ENCODE measurements at regions not wholly inside any gene's neighbourhood (a gene's known extent, or its start where the extent isn't known, plus 50 kb on each side); places are given as distances from the start of the nearest gene placed in this dataset.

DNA sequence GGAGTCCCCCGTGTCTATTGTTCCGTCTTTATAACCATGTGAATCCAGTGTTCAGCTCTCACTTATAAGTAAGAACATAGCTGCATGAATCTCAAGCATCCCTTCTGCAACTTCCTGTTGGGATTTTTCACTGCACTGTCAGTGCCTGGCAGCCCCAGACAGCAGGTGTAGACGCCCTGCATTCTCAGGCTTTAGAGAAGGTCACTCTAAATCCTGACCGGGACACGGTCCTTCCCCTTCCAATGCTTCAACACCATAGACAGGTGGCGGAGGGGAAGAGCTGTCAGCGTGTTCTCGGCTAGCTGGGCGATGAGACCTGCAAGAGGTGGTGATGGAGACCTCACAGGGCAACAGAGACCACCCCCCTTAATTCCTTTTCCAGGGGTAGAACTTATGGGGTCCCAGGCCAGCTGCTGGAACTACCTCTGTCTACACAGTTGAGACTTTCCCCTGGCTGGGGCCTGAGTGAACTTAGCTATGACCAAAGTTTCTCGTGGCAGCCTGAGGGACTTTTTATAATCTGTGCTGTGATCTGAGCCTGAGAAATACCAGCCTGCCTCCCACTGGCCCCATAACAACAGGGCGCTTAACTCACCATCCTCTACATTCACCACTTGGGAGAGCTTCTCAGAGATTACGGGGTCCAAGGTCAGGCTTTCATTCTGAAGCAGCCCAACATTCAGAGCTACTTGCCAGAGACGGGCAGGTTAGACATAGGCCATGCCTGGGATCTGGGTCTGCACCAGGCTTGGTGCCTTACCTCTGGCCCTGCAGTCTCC lies 143.2 kb upstream of the TNRC6C start:
- DNase-seq (ENCODE audit: low spot score), result no peak

DNA sequence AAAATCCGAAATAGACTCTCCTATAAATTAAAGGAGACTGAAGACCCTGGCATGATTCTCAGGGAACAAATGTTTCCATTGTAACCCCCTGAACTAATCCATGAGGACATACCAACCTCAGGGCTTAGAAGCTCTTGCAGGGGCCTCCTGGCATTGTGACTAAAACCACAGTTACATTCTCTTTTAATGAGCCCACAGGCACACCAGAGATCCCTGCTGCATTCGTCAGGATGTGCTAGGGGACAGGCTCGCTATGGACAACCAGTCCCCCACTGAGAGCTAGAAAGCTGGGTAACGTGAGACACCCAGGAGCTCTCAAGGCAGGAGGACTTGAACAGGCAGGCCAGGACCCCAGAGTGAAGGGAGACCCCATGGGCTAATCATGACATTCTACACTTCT lies 140.6 kb upstream of the TNRC6C start:
- DNase-seq (ENCODE audit: low spot score), result no peak
- in situ Hi-C loops (cut with HindIII; ENCODE audit: low sequenced_read_pairs), result no loop called here

More for the DNA sequence above, 143.2 kb upstream of the TNRC6C start:
- in situ Hi-C loops (cut with HindIII; ENCODE audit: low sequenced_read_pairs), result no loop called here

DNA sequence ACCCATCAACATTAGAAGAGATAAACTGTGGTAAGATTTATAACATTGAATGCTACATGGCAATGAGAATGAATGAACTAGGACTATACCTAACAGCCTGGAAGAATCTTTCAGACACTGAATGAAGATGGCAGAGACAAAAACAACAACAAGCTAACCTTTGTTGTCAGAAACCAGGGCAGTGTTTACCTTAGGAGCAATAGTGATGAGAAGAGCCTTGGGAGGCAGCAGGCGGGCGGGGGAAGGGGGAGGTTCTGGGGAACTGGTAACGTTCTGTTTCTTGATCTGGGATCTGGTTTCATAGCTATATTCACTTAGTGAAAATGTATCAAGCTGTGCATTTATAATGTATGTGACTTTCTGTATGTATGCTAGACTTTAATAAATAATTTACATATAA lies 139.0 kb upstream of the TNRC6C start:
- no peak for DNase-seq (ENCODE audit: low spot score)
- in situ Hi-C loops (cut with HindIII; ENCODE audit: low sequenced_read_pairs), result no loop called here

DNA sequence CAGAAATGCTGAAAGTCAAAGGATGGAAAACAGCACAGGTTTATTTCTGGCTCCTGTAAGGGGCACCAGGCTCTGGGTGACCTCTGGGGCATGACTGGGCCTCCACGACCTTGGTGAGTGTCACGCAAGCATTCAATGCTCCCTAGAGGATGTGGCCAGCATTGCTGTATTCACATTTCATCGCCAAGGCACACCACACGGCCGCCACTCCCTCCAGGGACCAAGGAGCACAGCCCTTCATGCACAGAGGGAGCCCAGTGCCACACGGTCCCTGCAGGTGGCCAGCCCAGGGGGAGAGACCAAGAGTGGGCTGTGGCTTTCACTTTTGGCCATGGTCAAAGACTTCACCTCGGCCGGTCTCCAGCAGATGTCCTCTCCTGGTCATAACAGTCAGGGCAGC lies 137.4 kb upstream of the TNRC6C start:
- in situ Hi-C loops (cut with HindIII; ENCODE audit: low sequenced_read_pairs), result no loop called here
- DNase-seq (ENCODE audit: low spot score), result no peak

DNA sequence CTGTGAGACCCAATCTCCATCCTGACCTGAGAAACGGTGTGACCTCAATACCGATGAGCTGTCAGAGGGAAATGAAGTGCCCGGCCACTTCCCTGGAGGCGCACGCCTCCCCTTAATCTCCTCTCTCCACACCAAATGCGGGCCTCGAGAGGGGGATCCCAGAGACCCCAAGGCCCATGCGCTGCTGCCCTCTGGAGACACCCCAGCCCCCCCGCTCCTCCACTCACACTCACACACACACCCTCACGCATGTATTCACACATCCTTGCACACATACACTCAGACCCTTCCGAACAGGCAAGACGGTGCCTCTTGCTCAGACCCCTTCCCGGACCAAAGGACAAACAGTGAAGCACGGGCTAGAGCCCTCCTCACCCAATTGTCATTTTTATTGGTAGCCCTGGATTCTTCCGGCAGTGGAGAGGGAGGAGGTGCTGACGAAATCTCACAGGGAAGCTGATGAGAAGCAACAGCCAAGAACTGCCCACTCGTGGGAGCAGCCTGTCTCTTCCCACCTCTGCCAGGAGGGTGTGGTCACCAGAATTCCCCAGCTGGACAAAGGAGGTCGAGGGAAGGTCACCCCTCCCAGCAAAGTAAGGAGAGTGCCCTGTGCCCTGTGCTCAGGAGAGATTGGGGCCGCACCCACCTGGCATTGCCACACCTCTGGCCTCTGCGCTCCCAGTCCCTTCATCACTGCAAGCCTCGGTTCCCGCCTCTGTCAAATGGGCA lies 136.0 kb upstream of the TNRC6C start:
- in situ Hi-C loops (cut with HindIII; ENCODE audit: low sequenced_read_pairs), result no loop called here
- DNase-seq (ENCODE audit: low spot score), result no peak

DNA sequence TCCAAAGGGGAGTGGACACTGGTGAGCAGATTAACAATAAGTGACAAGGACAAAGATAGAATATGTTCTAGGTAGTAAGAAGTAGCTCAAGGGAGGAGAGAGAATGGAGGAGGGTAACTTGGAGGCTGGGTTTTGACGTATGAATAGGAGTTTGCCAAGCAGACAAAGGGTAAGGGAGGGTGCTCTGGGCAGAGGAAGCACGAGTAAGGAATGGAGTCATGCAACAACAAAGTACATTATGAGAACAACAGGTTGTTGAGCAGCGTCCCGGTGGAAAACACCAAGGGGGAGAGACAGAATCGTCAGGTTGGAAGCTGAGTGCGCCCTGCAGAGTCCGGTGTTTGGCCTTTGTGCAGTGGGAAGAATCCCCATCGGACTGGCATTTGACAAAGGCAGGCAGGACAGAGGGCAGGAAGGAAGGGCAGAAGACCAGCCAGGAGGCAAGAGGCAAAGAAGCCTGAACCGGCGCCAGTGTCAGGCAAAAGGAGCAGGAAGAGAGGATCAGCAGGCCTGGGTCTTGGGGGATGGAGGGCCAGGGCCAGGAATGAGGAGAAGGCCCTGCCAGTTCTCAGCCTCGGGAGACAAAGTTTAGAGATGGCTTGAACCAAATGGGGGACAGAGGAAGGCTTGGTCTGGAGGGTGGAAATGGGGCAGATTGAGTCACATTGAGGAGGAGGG lies 134.3 kb upstream of the TNRC6C start:
- in situ Hi-C loops (cut with HindIII; ENCODE audit: low sequenced_read_pairs), result no loop called here
- DNase-seq (ENCODE audit: low spot score), result no peak

DNA sequence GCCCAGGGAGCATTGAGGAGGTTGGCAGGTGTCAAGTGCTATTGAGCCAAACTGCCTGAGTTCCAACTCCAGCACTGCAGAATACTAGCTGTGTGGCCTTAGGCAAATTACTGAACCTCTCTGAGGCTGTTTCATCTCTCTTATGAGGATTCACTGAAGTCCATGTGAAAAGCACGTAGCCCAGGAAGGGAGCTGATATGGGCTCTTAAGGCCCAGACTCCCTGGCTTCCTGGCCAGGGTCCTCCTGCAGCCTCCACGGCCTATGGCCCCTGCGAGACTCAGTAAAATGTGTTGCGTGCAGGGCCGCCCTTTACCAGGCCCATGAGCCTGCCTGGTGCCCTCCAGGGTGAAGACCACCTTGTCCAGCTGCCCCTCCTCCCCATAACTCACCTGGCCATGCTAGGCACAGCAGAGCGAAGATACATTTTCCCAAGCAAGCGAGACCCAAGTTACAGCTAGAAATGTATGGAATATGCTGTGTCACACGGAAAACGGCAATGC lies 133.7 kb upstream of the TNRC6C start:
- no peak for DNase-seq (ENCODE audit: low spot score)
- in situ Hi-C loops (cut with HindIII; ENCODE audit: low sequenced_read_pairs), result no loop called here

DNA sequence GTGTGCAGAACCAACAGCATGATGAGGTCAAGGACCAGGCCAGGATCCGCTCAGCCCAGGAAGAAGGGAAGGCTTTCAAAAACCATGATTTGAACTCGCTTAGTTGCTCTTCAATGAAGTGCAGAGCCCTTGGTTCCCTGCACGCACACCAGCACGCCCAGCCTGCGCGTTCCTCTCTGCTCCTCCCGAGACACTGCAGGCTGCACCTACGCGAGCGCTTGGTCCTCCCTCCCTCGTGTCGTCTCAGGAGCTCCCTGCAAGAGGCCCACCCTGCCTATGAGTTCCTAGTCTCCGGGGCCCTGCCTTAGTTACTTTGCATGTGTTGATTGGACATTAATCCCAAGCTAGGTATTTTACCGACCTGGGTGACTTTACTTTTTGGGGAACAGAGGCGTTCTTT lies 132.9 kb upstream of the TNRC6C start:
- in situ Hi-C loops (cut with HindIII; ENCODE audit: low sequenced_read_pairs), result no loop called here
- DNase-seq (ENCODE audit: low spot score), result no peak

DNA sequence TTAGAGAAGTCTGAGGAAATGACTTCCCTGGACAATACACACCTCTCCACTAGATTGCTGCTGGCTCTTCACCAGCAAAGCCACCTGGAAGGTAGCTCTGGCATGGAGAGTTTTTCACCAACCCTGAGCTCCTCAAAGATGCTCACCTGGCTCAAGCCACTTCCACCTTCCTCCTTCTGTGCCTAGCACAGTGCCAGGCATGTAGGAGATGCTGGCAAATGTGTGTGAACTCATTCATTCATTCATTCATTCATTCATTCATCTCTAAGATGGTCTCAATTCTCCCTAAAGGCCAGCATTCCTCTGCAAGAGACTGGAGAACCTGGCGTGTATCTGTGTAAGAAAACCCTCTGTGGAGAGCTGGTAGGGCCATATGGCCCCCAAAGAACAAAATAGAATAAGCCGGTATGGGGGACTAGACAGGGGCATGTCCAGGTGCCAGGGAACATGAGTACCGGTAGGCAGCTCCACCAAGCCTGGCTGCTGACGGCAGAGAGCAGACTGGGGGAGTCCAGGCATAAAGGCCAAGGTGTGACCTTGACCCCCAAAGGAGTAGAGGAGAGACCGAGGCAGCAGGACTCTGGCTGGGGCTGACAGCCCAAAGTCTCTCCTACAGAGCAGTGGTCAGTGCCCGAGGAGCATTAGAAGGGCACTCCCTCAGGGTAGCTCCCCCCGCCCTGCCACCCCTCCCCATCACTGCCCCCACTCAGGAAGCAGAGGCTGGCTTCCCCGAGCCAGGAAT lies 132.2 kb upstream of the TNRC6C start:
- no peak for DNase-seq (ENCODE audit: low spot score)
- in situ Hi-C loops (cut with HindIII; ENCODE audit: low sequenced_read_pairs), result no loop called here

DNA sequence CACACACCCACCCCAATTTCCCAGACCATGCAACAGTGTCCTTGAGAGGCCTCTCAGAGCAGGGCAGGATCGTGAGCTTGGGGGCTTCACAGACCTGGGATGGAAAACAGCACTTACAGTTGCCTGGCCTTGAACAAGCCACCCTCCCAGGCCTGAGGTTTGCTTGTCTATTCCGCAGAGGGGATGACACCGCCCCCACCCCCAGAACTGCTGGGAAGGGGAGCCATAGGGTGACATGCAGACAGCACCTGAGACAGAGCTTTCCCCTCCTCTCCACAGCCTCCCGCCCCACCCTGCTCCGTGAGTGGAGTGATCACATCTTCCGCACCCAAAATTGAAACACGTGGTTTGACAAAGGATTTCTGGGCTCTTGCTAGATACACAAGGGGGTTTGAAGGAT lies 131.5 kb upstream of the TNRC6C start:
- in situ Hi-C loops (cut with HindIII; ENCODE audit: low sequenced_read_pairs), result no loop called here
- no peak for DNase-seq (ENCODE audit: low spot score)

DNA sequence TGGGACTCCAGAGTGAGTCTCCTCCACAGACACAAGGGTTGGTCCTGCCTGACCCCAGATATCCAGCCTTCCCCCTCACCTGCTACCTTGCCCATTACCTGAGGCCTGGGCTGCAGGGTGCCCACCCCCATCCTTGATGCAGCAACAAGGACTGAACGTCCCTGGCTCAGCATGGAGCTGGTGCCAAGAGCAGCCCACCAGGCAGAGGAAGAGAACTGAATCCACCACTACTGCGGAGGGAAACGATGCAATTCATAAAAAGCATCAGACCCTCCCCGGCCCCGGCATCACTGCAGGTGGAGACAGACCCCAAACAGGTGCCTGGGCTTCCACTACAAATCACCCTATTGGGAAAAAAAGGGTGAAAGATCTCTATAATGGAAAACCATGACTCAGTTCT lies 131.0 kb upstream of the TNRC6C start:
- in situ Hi-C loops (cut with HindIII; ENCODE audit: low sequenced_read_pairs), result no loop called here
- DNase-seq (ENCODE audit: low spot score), result no peak

DNA sequence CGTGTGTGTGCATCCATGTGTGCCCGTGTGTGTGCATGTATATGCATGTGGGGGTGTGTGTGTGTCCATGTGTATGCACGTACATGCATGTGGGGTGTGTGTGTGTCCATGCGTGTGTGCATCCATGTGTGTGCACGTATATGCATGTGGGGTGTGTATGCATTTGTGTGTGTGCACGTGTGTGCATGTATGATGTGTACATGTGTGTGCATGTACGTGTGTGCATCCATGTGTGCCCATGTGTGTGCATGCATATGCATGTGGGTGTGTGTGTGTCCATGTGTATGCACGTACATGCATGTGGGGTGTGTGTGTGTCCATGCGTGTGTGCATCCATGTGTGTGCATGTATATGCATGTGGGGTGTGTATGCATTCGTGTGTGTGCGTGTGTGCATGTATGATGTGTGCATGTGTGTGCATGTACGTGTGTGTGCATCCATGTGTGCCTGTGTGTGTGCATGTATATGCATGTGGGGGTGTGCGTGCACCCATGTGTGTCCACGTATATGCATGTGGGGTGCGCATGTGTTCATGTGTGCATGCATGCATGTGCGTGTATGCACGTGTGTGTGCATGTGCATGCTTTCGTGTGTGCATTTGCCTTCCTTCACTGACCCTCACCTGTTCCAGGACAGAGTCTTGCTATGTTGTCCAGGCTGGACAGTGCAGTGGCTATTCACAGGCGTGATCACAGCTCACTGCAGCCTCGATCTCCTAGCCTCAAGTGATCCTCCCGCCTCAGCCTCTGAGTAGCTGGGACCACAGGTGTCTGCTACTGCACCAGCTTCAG lies 129.6 kb upstream of the TNRC6C start:
- in situ Hi-C loops (cut with HindIII; ENCODE audit: low sequenced_read_pairs), result no loop called here
- no peak for DNase-seq (ENCODE audit: low spot score)

DNA sequence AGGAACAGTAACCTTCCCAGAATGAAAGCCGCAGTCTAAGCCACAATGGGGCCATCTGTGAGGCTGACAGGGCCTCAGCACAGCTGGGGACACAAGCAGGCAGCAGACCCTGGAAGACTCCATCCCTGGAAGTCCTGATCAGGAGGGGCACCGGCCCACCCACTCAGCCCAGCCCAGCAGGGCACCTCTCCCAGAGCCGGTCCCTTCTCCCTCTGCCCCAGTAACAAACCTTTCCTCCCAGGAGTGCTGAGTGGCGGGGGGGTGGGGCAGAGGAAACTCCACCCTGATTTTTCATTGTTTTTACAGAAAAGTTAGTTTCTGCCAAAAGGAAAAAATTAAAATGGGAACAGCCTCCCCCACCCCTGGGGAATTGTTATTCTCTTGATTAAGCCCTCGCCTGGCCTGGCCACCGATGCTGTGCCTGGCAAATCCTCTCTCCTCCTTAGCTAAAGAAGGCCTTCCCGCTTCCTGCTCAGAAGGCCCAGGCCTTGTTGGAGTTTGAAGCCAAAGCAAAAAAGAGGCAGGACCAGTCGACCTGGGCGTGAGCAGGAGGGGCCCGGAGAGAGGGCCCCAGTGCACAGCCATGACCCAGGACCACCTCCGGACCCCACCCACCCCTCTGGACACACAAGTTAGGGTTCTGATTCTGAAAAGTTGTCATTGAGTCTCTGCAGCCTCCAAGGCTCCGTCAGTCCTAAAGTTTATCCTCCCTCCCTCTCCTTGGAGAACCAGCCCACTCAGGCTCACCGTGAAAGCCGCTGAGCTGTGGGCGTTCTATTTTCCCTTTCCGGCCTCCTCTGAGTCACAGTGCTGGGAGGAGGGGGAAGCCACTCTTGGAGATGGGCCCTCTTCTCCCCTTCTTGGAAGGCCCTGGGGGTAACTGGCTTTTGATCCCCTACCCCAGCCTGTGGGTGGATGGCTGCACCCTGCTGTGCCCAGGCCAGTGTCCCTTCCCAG lies 128.4 kb upstream of the TNRC6C start:
- in situ Hi-C loops (cut with HindIII; ENCODE audit: low sequenced_read_pairs), result no loop called here
- no peak for DNase-seq (ENCODE audit: low spot score)

DNA sequence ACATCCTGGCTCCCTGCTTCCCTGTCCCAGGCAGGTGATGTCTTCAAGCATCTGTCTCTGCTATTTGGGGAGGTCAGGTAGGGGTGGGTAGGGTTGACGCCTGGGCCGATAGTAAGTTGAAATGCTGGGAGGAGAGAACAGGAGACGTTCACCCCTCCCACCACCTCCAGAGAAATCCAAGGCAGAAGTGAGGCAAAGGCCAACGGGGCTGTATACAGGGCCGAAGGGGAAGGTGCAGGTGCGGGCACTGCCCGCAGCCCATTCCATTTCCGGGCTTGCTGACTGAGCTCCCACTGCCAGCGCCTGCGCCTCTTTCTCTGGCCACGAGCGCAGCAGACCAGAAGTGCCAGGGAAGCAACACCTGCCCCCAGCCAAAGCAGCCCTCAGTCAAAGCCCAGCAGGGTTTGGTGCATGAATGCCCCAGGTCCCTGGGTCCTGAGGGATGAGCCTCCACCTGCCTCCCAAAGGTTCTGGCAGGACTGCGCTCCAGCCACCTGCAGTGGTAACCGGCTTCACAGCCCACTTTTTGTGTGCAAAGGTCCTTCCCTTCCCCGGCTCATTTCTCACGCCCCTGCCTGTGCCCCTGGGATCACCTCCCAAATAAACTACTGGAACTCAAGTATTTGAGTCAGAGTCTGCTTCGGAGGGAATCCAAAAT lies 127.6 kb upstream of the TNRC6C start:
- DNase-seq (ENCODE audit: low spot score), result no peak
- in situ Hi-C loops (cut with HindIII; ENCODE audit: low sequenced_read_pairs), result no loop called here

DNA sequence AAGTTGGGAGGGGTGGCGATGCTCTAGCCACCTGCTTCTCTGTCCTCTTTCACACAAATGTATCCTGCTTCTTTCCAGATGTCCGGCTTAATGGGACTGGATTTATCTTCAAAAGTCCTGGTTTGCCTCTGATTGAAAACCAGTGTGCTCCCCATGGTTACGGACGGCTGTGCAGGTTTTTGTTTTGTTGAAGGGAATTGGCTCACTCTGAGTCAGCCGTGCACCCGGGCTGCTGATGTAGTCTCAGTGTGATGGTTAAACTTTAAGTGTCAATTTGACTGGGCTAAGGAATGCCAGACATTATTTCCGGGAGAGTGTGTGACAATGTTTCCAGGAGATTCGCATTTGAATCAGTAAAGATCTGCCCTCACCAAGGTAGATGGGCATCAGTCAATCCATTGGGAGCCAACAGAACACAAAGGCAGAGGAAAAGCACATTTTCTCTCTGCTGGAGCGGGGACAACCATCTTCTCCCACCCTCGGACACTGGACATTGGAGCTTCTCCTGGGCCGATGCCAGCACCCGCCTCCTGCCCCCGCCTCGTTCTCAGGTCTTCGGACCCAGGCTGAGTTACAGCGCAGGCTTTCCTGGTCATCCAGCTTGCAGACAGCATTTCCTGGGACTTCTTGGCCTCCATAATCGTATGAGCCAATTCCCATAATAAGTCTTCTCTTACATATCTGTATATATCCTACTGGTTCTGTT lies 126.9 kb upstream of the TNRC6C start:
- no peak for DNase-seq (ENCODE audit: low spot score)

DNA sequence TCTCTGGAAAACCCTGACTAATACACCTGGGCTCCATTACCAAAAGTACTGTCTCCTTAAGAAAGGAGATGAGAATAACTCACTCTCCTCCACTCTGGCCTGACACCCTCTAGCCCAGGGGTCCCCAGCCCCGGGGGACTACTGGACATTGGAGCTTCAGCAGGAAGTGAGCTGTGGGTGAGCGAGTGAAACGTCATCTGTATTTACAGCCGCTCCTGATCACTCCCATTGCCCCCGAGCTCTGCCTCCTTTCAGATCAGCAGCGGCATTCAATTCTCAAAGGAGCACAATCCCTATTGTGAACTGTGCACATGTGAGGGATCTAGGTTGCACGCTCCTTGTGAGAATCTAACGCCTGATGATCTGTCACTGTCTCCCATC lies 126.3 kb upstream of the TNRC6C start:
- no peak for DNase-seq (ENCODE audit: low spot score)
- in situ Hi-C loops (cut with HindIII; ENCODE audit: low sequenced_read_pairs), result no loop called here

More for the DNA sequence above, 126.9 kb upstream of the TNRC6C start:
- in situ Hi-C loops (cut with HindIII; ENCODE audit: low sequenced_read_pairs), result no loop called here

DNA sequence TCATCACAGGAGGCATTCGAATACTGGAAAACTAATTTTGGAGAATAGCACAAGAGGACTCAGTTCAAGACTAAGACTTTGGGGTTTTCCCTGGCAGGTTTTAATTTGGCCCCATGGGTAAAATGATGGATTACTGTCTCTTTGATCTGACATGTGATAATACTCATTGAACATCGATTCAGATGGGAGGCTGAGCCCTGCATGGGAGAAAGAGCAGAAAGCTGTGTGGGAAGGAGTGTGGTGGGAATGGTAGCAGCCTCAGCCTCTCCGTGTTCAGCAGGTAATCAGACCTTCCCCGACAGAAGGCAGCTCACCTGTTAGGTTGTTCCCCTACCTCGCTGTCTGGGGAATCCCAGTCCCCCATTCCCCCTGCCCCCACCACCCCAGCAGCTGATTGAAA lies 124.7 kb upstream of the TNRC6C start:
- DNase-seq (ENCODE audit: low spot score), result no peak
- in situ Hi-C loops (cut with HindIII; ENCODE audit: low sequenced_read_pairs), result no loop called here

Data from G401 (cell line).